Smooth muscle cell (in vitro differentiated cells): ENCODE measurements at regions not wholly inside any gene's neighbourhood (a gene's known extent, or its start where the extent isn't known, plus 50 kb on each side); places are given as distances from the start of the nearest gene placed in this dataset.
A peak's percentile ranks its signal among the peaks of the same experiment; 100 is the strongest.

Source experiments
- DNase-seq: peaks from one replicate; lab custom pipeline; 2025; ENCODE audit not compliant: unreplicated experiment; lab: John Stamatoyannopoulos, UW
- H2AFZ ChIP-seq: fragments of 200-600 bp; sonication (generic); 2 replicates; pipeline ENCODE4 v1.6.0; 2016; ENCODE audit warnings: antibody characterized with exemption, low read depth, mild to moderate bottlenecking
- H3F3A ChIP-seq: fragments of 200-600 bp; sonication (generic); 2 replicates; pipeline ENCODE4 v1.6.0; 2017; ENCODE audit warnings: antibody characterized with exemption, low read depth
- H3K27ac ChIP-seq: fragments of 200-600 bp; sonication (generic); 2 replicates; pipeline ENCODE4 v1.5.1; 2016; ENCODE audit warnings: low read depth, mild to moderate bottlenecking
- H3K27me3 ChIP-seq: fragments of 200-600 bp; sonication (generic); 2 replicates; pipeline ENCODE4 v1.6.1; 2016; ENCODE audit warnings: low read depth, mild to moderate bottlenecking
- H3K36me3 ChIP-seq: fragments of 200-600 bp; sonication (generic); 2 replicates; pipeline ENCODE4 v1.5.1; 2016; ENCODE audit warnings: low read depth
- H3K4me1 ChIP-seq: fragments of 200-600 bp; sonication (generic); 2 replicates; pipeline ENCODE4 v1.5.1; 2016; ENCODE audit warnings: low read depth
- H3K4me2 ChIP-seq: fragments of 200-600 bp; sonication (generic); 2 replicates; pipeline ENCODE4 v1.6.0; 2016; ENCODE audit warnings: mild to moderate bottlenecking
- H3K4me3 ChIP-seq: fragments of 200-600 bp; sonication (generic); 2 replicates; pipeline ENCODE4 v1.5.1; 2016; ENCODE audit warnings: mild to moderate bottlenecking
- H3K79me2 ChIP-seq: fragments of 200-600 bp; sonication (generic); 2 replicates; pipeline ENCODE4 v1.6.0; 2016; ENCODE audit warnings: low read depth, mild to moderate bottlenecking
- H3K9ac ChIP-seq: fragments of 200-600 bp; sonication (generic); 2 replicates; pipeline ENCODE4 v1.6.0; 2016; ENCODE audit warnings: low read depth
- H3K9me3 ChIP-seq: fragments of 200-600 bp; sonication (generic); replicated peaks from 2 replicates; pipeline ENCODE4 v1.5.1; 2016; ENCODE audit warnings: low read depth
- H4K20me1 ChIP-seq: fragments of 200-600 bp; sonication (generic); 2 replicates; pipeline ENCODE4 v1.6.0; 2016; ENCODE audit warnings: low read depth
- CTCF ChIP-seq: fragments of 200-600 bp; sonication (generic); IDR thresholded peaks from 2 replicates; pipeline ENCODE4 v1.5.1; 2017; ENCODE audit warnings: borderline replicate concordance, mild to moderate bottlenecking, antibody characterized with exemption; ENCODE audit not compliant: insufficient read depth, poor library complexity, severe bottlenecking
- WGBS: methylation state at CpG from one replicate; pipeline ENCODE4 v1.1.7; 2016; ENCODE audit warnings: low lambda C conversion rate; 5-methylcytosine and 5-hydroxymethylcytosine counted together

DNA sequence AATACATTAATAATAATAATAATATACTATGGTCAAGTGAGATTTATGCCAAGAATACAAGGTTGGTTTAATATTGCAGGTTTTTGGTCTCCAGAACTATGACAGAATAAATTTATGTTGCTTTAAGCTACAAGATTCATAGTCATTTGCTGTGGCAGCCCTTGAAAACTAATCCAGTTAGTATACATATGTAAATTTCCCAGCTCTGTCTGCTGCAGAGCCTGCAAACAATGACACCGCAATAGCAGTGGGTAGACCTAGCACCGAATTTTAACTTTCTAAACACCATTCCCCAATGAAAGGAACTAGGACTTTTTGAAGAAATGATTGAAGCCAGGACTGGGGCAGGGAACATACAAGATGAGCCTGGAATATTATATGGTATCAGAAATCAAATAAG lies 647.7 kb upstream of the NRSN1 start:
- Histone ChIP-seq H3K9ac (no peak overlapping the region), H2AFZ (no peak overlapping the region), H3F3A (no peaks in the 10 kb centered on the region), H3K4me3 (no peak overlapping the region), H3K9me3 (no peaks in the 10 kb centered on the region), H3K27ac (no peak overlapping the region), H3K4me2 (no peak overlapping the region), H4K20me1 (no peaks in the 10 kb centered on the region), H3K36me3 (no peaks in the 10 kb centered on the region), H3K79me2 (no peaks in the 10 kb centered on the region), H3K4me1 (no peaks in the 10 kb centered on the region), H3K27me3 (no peaks in the 10 kb centered on the region)
- DNase-seq, result no peak
- WGBS, result 60% methylated on average over 2 of the region's 2 CpGs
- TF ChIP-seq CTCF, result no peak

GRCh38 chr6:23483896-23484295 lies 642.1 kb upstream of the NRSN1 start:
- Histone ChIP-seq H3K4me3 (no peak overlapping the region), H3K9me3 (no peaks in the 10 kb centered on the region)

GRCh38 chr6:23494367-23494766 lies 631.6 kb upstream of the NRSN1 start:
- Histone ChIP-seq H3K4me3 (no peak overlapping the region), H3K9ac (no peak overlapping the region), H3F3A (no peaks in the 10 kb centered on the region), H3K27me3 (no peaks in the 10 kb centered on the region), H3K9me3 (no peaks in the 10 kb centered on the region), H3K27ac (no peak overlapping the region), H3K4me1 (no peaks in the 10 kb centered on the region), H3K4me2 (no peak overlapping the region), H4K20me1 (no peaks in the 10 kb centered on the region), H3K36me3 (no peaks in the 10 kb centered on the region), H3K79me2 (no peaks in the 10 kb centered on the region), H2AFZ (no peak overlapping the region)
- TF ChIP-seq CTCF, result no peak
- WGBS, result 90% methylated on average over 4 of the region's 4 CpGs
- no peak for DNase-seq

More at GRCh38 chr6:23483896-23484295, 642.1 kb upstream of the NRSN1 start:
- Histone ChIP-seq H3K27me3 (no peaks in the 10 kb centered on the region), H4K20me1 (no peaks in the 10 kb centered on the region), H3K4me2 (no peak overlapping the region), H3K9ac (no peak overlapping the region), H3K27ac (no peak overlapping the region), H2AFZ (no peak overlapping the region), H3K36me3 (no peaks in the 10 kb centered on the region), H3F3A (no peaks in the 10 kb centered on the region), H3K79me2 (no peaks in the 10 kb centered on the region), H3K4me1 (no peaks in the 10 kb centered on the region)
- TF ChIP-seq CTCF, result no peak
- DNase-seq, result no peak

GRCh38 chr6:23498013-23498412 lies 628.0 kb upstream of the NRSN1 start:
- Histone ChIP-seq H3K9ac (no peak overlapping the region), H4K20me1 (no peaks in the 10 kb centered on the region), H3F3A (no peaks in the 10 kb centered on the region), H3K27ac (no peak overlapping the region), H3K79me2 (no peaks in the 10 kb centered on the region), H3K9me3 (no peaks in the 10 kb centered on the region), H2AFZ (no peak overlapping the region), H3K27me3 (no peaks in the 10 kb centered on the region), H3K36me3 (no peaks in the 10 kb centered on the region), H3K4me2 (peak overlapping the region; percentile 8), H3K4me1 (no peaks in the 10 kb centered on the region), H3K4me3 (no peak overlapping the region)
- DNase-seq, result no peak
- WGBS, result 38% methylated on average over 4 of the region's 4 CpGs
- no peak for TF ChIP-seq CTCF
